ENCODE measurements at regions not wholly inside any gene's neighbourhood (a gene's known extent, or its start where the extent isn't known, plus 50 kb on each side); places are given as distances from the start of the nearest gene placed in this dataset.

DNA sequence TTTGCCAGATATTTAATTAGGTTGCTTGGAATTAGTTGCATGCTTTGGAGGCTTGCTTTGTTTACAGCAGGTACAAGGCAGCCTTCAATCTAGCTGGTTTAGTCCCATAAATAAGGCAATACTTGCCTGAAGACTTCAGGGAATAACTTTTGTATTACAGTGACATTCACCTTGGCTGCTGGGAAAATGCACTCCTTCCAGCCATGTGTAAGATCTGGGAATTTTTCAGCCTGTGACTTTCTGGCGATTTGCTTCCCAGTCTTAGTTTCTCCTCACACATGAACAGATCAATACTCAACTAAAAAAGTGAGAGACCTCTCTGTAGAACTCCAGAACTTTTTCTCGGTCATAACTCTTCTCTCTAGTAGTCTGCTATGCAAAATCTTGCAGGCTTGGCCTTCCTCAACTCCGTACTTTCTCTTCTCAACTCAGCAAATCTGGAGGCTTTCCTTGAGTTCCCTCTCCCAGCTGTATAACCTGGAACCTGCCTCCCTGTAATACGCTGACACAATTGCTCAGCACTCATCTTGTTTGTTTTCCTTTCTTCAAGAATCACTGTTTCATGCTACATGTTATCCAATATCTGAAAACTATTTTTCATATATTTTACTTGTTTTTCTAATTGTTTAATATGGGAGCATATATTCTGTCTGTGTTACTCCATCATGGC is 173.0 kb downstream of the MSX2 start:
- TF ChIP-seq, protein P1, sequence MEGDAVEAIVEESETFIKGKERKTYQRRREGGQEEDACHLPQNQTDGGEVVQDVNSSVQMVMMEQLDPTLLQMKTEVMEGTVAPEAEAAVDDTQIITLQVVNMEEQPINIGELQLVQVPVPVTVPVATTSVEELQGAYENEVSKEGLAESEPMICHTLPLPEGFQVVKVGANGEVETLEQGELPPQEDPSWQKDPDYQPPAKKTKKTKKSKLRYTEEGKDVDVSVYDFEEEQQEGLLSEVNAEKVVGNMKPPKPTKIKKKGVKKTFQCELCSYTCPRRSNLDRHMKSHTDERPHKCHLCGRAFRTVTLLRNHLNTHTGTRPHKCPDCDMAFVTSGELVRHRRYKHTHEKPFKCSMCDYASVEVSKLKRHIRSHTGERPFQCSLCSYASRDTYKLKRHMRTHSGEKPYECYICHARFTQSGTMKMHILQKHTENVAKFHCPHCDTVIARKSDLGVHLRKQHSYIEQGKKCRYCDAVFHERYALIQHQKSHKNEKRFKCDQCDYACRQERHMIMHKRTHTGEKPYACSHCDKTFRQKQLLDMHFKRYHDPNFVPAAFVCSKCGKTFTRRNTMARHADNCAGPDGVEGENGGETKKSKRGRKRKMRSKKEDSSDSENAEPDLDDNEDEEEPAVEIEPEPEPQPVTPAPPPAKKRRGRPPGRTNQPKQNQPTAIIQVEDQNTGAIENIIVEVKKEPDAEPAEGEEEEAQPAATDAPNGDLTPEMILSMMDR (conservative IDR thresholded peaks at IDR 0.05; ENCODE audit: low read length), result no peak
- no peak for TF ChIP-seq EZH2phosphoT487 (IDR thresholded peaks at IDR 0.05; ENCODE audit: borderline replicate concordance, low read depth, low read length)
